ENCODE measurements at regions not wholly inside any gene's neighbourhood (a gene's known extent, or its start where the extent isn't known, plus 50 kb on each side); places are given as distances from the start of the nearest gene placed in this dataset.

DNA sequence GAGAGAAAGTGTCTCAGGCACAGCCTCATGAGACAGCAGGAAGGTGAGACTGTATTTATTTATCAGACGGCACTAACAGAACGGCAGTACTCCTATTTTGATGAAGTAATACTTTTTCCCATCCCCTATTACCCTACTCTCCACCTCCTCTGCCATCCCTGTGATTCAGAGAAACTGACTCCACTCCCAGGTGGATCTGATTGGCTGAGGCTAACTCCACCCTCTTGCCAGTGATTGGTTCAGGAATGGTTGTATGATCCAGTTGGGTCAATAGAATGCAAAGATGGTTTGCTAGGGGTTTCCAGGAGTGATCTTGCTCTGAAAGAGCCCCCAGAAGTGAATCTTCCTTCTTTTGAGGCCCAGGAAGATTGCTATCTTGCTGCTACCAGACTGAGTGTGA lies 65.9 kb upstream of the RCN1 start:
- no peaks in the 10 kb centered on the region for H3F3A ChIP-seq (ENCODE audit: insufficient read depth, low read length, poor library complexity, severe bottlenecking)
- TF ChIP-seq SMC3 (conservative IDR thresholded peaks at IDR 0.05; ENCODE audit: poor library complexity) (no peak), MXI1 (conservative IDR thresholded peaks at IDR 0.05; ENCODE audit: poor library complexity, severe bottlenecking) (no peak), TAF1 (IDR thresholded peaks at IDR 0.05; ENCODE audit: low read depth) (no peak), EZH2 (IDR thresholded peaks at IDR 0.05; ENCODE audit: borderline replicate concordance, insufficient read depth, low read length, poor library complexity, severe bottlenecking) (no peak), POLR2AphosphoS5 (IDR thresholded peaks at IDR 0.05) (no peak), EP300 (conservative IDR thresholded peaks at IDR 0.05; ENCODE audit: poor library complexity, severe bottlenecking) (no peak), RAD21 (conservative IDR thresholded peaks at IDR 0.05) (no peak)
- TF ChIP-seq, protein P1, sequence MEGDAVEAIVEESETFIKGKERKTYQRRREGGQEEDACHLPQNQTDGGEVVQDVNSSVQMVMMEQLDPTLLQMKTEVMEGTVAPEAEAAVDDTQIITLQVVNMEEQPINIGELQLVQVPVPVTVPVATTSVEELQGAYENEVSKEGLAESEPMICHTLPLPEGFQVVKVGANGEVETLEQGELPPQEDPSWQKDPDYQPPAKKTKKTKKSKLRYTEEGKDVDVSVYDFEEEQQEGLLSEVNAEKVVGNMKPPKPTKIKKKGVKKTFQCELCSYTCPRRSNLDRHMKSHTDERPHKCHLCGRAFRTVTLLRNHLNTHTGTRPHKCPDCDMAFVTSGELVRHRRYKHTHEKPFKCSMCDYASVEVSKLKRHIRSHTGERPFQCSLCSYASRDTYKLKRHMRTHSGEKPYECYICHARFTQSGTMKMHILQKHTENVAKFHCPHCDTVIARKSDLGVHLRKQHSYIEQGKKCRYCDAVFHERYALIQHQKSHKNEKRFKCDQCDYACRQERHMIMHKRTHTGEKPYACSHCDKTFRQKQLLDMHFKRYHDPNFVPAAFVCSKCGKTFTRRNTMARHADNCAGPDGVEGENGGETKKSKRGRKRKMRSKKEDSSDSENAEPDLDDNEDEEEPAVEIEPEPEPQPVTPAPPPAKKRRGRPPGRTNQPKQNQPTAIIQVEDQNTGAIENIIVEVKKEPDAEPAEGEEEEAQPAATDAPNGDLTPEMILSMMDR (IDR thresholded peaks at IDR 0.05; ENCODE audit: poor library complexity, severe bottlenecking), result no peak
- TF ChIP-seq, protein P2, sequence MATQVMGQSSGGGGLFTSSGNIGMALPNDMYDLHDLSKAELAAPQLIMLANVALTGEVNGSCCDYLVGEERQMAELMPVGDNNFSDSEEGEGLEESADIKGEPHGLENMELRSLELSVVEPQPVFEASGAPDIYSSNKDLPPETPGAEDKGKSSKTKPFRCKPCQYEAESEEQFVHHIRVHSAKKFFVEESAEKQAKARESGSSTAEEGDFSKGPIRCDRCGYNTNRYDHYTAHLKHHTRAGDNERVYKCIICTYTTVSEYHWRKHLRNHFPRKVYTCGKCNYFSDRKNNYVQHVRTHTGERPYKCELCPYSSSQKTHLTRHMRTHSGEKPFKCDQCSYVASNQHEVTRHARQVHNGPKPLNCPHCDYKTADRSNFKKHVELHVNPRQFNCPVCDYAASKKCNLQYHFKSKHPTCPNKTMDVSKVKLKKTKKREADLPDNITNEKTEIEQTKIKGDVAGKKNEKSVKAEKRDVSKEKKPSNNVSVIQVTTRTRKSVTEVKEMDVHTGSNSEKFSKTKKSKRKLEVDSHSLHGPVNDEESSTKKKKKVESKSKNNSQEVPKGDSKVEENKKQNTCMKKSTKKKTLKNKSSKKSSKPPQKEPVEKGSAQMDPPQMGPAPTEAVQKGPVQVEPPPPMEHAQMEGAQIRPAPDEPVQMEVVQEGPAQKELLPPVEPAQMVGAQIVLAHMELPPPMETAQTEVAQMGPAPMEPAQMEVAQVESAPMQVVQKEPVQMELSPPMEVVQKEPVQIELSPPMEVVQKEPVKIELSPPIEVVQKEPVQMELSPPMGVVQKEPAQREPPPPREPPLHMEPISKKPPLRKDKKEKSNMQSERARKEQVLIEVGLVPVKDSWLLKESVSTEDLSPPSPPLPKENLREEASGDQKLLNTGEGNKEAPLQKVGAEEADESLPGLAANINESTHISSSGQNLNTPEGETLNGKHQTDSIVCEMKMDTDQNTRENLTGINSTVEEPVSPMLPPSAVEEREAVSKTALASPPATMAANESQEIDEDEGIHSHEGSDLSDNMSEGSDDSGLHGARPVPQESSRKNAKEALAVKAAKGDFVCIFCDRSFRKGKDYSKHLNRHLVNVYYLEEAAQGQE (IDR thresholded peaks at IDR 0.05; ENCODE audit: borderline replicate concordance), result no peak
- no peaks in the 10 kb centered on the region for H3K36me3 ChIP-seq (ENCODE audit: insufficient read depth, low read length)
- no peak overlapping the region for H3K27ac ChIP-seq (ENCODE audit: low read length)
- H3K9me2 ChIP-seq (ENCODE audit: insufficient read depth, low read length), result no peaks in the 10 kb centered on the region
- H3K79me2 ChIP-seq (replicated peaks; ENCODE audit: insufficient read depth, low read length), result no peaks in the 10 kb centered on the region
- no peaks in the 10 kb centered on the region for H3K9me3 ChIP-seq (ENCODE audit: low read length)
- no peak overlapping the region for H3K4me3 ChIP-seq (ENCODE audit: low read length)
- H3K4me2 ChIP-seq (ENCODE audit: low read length), result no peak overlapping the region
- H3K9ac ChIP-seq (ENCODE audit: low read length), result no peak overlapping the region
- H4K20me1 ChIP-seq (ENCODE audit: insufficient read depth), result no peaks in the 10 kb centered on the region
- no peaks in the 10 kb centered on the region for H3K27me3 ChIP-seq (ENCODE audit: insufficient read depth, low read depth, low read length)
- no peak overlapping the region for H2AFZ ChIP-seq (ENCODE audit: low read depth, low read length)

DNA sequence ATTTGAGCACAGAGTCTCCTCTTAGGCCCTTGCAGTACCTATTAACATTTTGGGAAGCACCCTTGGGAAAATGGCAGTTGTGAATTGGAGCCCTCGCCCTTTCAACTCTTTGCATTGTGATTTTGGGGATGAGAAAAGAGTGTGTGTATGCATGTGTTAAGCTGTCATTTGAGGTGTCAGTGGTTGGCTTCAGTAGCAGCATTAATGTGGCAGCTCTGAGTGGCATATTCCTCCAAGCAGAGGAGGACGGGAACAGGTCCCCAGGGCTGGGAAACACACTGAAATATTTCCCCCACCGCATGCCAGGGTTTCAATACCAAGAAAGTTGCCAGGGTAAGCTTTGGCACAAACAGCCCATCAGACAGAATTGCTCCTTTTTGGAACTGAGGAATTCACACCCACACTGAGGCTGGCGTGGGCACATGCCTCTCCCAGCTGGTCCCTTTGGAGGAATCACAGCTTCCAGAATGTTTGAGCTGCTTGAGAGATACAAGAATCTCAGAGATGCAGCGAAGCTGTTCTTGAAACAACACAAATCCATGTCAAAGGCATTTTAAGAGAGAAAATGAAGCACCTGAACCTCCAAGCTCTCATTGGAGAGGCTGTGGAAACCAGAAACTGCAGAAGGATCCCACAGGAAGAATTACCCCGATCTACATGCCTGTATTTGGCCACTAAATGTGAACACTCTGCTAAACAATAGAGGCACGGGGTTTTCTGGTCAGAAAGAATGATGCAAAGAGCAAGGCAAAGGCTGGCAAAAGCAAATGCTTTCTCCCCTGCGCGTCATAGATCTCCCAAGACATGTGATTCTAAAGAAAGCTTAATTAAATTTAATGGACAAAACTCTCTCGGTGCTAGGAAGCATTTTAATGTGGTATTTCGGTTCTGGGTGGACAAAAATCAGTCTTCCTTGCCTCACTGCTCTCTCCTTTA lies 67.2 kb upstream of the RCN1 start:
- H3K79me2 ChIP-seq (replicated peaks; ENCODE audit: insufficient read depth, low read length), result no peaks in the 10 kb centered on the region
- H3K27ac ChIP-seq (ENCODE audit: low read length), result peak overlapping the region; percentile 71
- no peaks in the 10 kb centered on the region for H4K20me1 ChIP-seq (ENCODE audit: insufficient read depth)
- no peaks in the 10 kb centered on the region for H3F3A ChIP-seq (ENCODE audit: insufficient read depth, low read length, poor library complexity, severe bottlenecking)
- H3K4me2 ChIP-seq (ENCODE audit: low read length), result peak overlapping the region; percentile 26
- H3K9me3 ChIP-seq (ENCODE audit: low read length), result no peaks in the 10 kb centered on the region
- H3K36me3 ChIP-seq (ENCODE audit: insufficient read depth, low read length), result no peaks in the 10 kb centered on the region
- no peak overlapping the region for H2AFZ ChIP-seq (ENCODE audit: low read depth, low read length)
- peak overlapping the region; percentile 48 for H3K9ac ChIP-seq (ENCODE audit: low read length)
- H3K9me2 ChIP-seq (ENCODE audit: insufficient read depth, low read length), result no peaks in the 10 kb centered on the region
- peak overlapping the region; percentile 30 for H3K4me3 ChIP-seq (ENCODE audit: low read length)
- H3K27me3 ChIP-seq (ENCODE audit: insufficient read depth, low read depth, low read length), result no peaks in the 10 kb centered on the region
- TF ChIP-seq EZH2 (IDR thresholded peaks at IDR 0.05; ENCODE audit: borderline replicate concordance, insufficient read depth, low read length, poor library complexity, severe bottlenecking) (no peak), EP300 (conservative IDR thresholded peaks at IDR 0.05; ENCODE audit: poor library complexity, severe bottlenecking) (peak; percentile 95), MXI1 (conservative IDR thresholded peaks at IDR 0.05; ENCODE audit: poor library complexity, severe bottlenecking) (peak; percentile 43), RAD21 (conservative IDR thresholded peaks at IDR 0.05) (no peak), SMC3 (conservative IDR thresholded peaks at IDR 0.05; ENCODE audit: poor library complexity) (no peak), POLR2AphosphoS5 (IDR thresholded peaks at IDR 0.05) (peak; percentile 75)
- TF ChIP-seq, protein P2 (IDR thresholded peaks at IDR 0.05; ENCODE audit: borderline replicate concordance), result peak; percentile 33

Measured in neural cell (in vitro differentiated cells).